ENCODE measurements at regions not wholly inside any gene's neighbourhood (a gene's known extent, or its start where the extent isn't known, plus 50 kb on each side); places are given as distances from the start of the nearest gene placed in this dataset.
A peak's percentile ranks its signal among the peaks of the same experiment; 100 is the strongest.

DNA sequence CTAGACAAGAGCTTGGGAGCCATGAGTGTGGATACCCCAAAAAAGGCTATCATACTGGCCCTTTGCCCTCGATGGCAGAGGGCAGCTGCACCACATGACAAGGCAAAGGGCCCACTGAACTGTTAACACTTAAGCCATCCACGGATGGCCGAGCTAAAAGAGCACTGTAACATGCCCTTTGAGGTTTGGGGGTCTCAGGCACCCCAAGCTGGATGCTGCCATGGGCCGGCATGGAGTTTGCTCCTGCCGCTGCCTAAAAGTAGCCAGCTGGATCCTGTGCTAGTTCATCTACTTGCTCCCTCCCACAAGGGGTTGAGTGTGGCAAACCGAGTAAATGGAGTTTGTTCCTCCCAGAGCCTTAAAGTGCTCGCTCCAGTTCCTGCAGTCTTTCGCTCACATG lies 383.2 kb upstream of the LRRC4C start:
- no peak for DNase-seq (ENCODE audit: low read depth)
- no peak overlapping the region for H3K4me3 ChIP-seq (ENCODE audit: low read depth, low read length)

DNA sequence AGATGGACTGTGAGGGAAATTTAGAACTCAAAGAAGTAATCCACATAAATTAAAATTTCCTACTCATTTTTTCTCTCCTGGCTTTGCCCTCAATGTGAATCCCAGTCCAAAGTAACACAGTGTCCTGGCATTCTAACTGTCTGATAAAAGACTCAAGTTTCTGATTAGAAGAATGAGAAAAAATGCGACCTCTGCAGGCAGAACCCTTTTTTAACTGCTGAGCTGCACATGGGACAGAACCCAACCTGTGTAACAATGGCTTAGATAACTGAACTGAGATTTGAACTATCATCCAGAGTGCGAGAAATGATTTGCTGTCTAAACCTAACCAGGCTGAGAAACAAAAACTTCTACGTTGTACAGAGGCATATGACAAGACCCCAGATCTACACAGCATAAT lies 385.6 kb upstream of the LRRC4C start:
- no peak overlapping the region for H3K4me3 ChIP-seq (ENCODE audit: low read depth, low read length)
- no peak for DNase-seq (ENCODE audit: low read depth)

DNA sequence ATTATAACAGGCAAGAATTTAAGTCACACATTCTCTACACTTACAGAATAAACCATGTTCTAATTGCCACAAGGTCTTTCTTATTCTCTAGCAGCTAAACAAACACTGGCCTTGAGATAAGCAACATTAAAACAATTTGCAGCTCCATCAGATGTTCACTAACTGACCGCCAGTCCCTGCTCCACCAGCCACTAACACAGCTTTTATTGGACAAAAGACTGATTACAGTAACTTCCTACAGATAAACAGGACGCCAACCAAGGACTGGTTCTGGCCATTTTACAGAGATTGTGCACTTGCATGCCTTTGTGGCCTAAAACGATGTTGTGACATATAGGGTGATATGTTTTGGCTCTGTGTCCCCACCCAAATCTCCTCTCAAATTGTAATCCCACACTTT lies 388.9 kb upstream of the LRRC4C start:
- no peak overlapping the region for H3K4me3 ChIP-seq (ENCODE audit: low read depth, low read length)
- no peak for DNase-seq (ENCODE audit: low read depth)

DNA sequence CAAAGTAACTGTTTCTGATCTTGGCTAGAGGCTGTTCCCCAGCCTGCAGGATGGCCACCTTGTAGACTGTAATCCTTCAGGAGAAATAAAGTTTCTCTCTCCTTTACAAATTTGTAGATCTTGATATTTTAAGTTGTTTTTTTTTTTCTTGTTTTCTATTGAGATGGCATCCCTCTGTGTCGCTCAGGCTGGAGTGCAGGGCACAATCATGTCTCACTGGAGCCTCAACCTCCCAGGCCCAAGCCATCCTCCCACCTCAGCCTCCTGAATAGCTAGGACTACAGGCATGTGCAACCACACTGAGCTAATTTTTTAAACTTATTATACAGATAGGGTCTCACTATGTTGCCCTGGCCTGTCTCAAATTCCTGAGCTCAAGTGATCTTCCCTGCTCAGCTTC lies 389.8 kb upstream of the LRRC4C start:
- H3K4me3 ChIP-seq (ENCODE audit: low read depth, low read length) = no peak overlapping the region
- no peak for DNase-seq (ENCODE audit: low read depth)

DNA sequence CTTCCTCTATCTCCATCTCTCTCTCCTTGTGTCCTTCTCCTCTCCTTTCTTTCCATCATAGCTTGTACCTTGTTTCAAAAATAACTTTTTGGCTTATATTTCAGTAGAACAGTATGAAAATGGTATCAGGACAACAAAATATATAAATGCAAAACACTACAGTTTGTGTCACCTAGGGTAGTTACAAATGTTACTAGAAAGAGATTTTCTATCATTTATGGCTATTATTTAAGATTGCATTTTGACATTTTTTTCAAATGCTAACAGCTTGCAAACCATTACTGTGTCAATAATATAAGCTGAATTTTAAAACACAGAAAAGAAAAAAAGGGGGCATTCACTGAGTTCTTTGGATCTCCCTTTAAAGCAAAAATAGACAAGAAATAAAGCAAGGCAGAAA lies 392.3 kb upstream of the LRRC4C start:
- no peak overlapping the region for H3K4me3 ChIP-seq (ENCODE audit: low read depth, low read length)
- no peak for DNase-seq (ENCODE audit: low read depth)

DNA sequence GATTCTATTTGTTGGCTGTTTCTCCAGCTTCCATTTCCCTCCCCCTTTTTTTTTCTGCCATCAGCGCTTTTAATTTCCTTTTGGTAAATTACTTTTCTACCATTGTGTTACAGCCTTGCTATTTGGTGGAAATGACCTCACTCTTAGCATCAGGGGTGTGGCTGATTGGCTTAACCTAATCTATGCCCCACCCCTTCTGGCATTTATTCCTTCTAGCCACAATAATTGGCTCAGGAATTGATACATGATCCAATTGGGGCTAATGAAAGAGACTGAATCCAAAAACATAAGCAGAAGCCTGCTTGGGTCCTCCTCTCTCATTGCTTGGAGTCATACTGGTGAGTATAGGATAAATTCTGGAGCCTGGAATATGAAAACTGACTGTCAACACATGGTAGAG lies 402.4 kb upstream of the LRRC4C start:
- no peak overlapping the region for H3K4me3 ChIP-seq (ENCODE audit: low read depth, low read length)
- DNase-seq (ENCODE audit: low read depth) = no peak

DNA sequence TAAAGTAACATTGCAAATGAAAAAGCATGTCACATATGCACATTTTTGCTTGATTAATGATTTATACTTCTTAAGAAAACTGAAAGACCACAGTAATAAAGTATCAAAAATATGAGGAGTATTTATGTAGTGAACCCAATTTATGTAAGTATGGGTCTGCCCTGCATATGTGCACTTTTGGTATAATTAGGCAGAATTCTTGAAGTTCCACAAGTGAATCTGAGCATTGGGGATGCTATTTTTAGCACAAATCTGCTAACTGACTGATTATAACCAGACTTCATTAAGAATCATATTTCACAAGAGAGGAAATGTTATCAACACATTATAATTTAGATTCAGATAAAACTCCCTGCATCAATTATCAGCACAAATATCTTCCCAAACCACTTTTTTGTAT lies 407.1 kb upstream of the LRRC4C start:
- H3K4me3 ChIP-seq (ENCODE audit: low read depth, low read length) = no peak overlapping the region
- no peak for DNase-seq (ENCODE audit: low read depth)

DNA sequence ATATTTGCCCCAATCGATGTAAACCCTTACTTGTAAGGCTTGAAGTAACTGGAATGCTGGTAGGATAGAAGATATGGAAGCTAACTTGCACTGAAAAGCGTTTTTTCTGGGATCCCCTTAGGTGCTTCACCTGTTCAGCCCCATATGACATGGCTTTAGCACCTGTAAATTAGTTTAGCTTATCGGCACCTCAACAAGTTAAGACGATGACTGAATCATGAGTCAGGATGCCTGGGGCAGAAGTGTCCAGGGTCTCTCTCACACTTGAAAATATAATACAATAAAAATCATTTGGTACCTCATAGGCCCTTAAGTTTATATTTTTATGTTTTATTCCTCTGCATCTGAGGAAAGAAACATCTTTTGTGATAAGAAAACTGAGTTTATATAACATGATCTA lies 409.2 kb upstream of the LRRC4C start:
- no peak for DNase-seq (ENCODE audit: low read depth)
- no peak overlapping the region for H3K4me3 ChIP-seq (ENCODE audit: low read depth, low read length)

DNA sequence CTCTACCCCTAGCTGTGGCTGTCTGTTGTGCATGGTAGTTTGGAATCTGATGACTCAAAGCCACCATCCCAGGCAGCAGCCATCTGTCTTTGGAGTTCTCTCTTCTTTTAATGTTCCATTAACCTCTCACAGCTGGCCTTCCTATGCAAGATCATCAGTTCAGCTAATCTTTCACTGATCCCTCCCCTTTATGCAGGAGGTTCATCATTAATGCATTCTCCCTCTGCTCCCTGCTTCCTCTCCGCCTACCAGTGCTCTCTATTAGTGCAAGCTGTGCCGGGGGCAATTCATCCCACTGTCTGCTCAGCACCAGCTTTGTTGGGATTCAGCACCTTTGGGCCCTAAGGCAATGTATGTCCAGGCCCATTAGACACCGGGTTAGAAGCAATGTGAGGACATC lies 413.0 kb upstream of the LRRC4C start:
- no peak for DNase-seq (ENCODE audit: low read depth)
- H3K4me3 ChIP-seq (ENCODE audit: low read depth, low read length) = no peak overlapping the region

DNA sequence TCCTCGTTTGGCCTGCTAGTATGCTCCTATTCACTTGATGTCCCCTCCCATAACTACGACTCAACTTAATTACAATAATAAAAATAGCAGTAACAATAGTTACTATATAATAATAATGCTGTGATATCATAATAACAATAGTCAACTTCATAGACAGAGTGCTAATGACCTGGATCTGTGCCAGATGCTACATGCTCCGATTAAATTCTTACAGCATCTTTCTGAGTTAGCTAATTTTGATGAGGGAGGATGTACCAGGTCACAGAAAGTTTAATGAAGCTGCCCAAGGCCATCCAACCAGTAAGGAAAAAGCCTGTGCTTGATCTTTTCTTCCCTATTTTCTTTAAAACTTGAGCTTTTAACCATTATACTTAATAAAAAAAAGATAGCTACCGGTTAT lies 413.4 kb upstream of the LRRC4C start:
- H3K4me3 ChIP-seq (ENCODE audit: low read depth, low read length) = no peak overlapping the region

DNA sequence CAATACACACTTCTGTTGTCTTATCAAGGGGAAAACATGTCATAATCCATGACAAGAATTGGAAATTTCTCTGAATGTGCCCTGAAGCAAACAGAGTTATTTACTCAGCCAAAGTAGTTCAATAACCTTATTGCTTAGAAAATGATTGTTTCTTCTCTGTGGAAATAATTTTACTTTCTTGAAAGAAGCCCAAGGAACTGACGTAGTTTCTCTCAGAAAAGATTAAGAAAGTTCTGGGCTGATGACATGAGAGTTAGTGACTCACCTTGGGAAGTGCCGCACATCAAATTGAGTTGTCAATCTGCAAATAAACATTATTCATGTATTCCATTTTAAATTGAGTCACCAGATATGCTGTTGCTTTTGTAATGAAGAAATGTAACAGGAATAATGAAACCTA lies 418.6 kb upstream of the LRRC4C start:
- DNase-seq (ENCODE audit: low read depth) = peak; percentile 12

More for the DNA sequence above, 413.4 kb upstream of the LRRC4C start:
- DNase-seq (ENCODE audit: low read depth) = no peak

DNA sequence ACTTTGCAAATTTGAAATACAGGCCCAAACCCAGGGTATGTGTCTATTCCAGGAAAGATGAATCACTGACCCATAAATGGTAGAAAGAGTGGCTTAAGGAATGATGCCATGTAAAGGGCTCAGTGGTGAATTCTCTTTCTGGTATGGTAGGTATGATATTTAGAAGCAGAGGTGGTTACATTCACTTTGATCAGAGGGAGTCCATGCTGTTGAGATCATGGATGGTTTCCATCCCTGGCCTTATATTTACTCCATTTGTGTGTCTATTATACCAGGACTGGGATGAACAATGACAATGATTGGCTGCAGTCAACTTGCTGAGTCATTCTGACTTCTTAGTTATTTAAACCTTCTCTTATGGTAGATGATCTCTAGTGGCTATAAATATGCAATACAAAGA lies 419.8 kb upstream of the LRRC4C start:
- no peak overlapping the region for H3K4me3 ChIP-seq (ENCODE audit: low read depth, low read length)
- DNase-seq (ENCODE audit: low read depth) = peak; percentile 64

More for the DNA sequence above, 418.6 kb upstream of the LRRC4C start:
- no peak overlapping the region for H3K4me3 ChIP-seq (ENCODE audit: low read depth, low read length)

DNA sequence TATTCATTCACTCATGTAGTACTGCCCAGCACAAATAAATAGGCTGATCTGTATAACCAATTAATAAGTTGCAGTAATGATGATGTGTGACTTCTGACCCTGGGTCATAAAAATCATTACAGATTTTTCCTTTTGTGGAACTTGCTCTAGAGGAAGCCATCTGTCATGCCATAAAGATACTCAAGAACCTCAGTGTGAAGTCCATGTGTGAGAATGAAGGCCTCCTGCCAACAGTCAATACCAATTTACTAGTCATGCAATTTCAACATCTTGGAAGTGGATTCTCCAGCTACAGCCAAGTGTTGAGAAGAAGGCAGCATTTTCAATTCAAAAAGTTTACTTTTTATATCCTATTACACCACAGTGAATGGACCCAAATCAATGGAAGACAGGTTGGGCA lies 435.6 kb upstream of the LRRC4C start:
- DNase-seq (ENCODE audit: low read depth) = no peak
- H3K4me3 ChIP-seq (ENCODE audit: low read depth, low read length) = no peak overlapping the region

DNA sequence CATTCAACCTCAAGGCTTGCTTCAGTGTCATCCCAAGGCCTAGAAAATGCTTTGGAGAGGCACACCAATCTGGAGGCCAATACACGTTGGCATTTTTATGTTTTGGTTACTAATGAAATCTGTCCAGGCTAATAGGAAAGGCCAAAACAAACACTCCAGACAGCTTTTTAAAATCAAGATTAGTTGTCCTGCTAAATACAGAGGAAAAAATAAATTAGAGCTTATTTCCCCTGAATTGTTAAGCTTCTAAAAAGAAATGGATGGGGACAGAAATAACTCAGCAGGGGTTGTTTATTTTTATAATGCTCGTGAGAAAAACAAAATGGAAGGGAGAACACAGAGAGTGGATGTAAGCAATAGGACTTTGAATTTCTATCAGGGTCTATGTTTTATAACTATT lies 438.5 kb upstream of the LRRC4C start:
- H3K4me3 ChIP-seq (ENCODE audit: low read depth, low read length) = no peak overlapping the region
- DNase-seq (ENCODE audit: low read depth) = no peak

DNA sequence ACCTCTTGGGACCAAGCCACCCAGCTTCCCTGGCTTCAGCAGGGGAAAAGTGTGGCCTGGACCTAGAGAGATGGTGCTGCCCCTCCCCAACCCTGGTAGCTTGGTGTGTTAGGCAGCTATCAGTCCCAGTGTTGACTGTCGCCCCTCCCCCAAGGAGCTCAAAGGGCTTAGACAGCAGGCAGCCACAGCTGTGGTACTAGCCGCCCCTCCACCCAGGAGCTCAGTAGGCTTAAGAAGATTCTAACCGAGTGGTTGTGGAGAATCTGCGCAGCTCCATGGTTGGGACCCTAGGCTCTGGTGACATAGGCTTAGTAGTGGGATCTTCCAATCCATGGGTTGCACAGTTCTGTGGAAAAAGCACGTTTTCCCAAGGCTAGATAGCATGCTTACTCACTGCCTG lies 458.4 kb upstream of the LRRC4C start:
- no peak overlapping the region for H3K4me3 ChIP-seq (ENCODE audit: low read depth, low read length)
- no peak for DNase-seq (ENCODE audit: low read depth)

DNA sequence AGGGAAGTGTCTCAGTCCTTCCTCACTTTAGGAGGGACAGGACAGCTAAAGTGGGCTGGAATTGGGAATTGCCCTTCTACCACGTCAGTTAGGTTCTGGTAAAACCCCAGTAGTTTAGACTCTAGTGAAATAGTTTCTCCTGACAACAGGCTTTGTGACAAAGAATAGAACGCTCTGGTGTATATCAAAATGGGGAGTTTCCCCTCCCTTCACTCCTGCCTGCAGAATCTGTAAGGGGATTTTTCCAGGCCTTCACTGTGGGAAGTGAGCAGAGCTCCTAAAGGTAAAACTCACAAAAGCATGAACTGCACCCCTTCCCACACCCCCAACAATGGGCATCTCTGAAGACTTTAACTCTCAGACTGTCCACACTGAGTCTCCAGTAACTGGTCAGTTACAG lies 460.9 kb upstream of the LRRC4C start:
- DNase-seq (ENCODE audit: low read depth) = no peak
- H3K4me3 ChIP-seq (ENCODE audit: low read depth, low read length) = no peak overlapping the region

DNA sequence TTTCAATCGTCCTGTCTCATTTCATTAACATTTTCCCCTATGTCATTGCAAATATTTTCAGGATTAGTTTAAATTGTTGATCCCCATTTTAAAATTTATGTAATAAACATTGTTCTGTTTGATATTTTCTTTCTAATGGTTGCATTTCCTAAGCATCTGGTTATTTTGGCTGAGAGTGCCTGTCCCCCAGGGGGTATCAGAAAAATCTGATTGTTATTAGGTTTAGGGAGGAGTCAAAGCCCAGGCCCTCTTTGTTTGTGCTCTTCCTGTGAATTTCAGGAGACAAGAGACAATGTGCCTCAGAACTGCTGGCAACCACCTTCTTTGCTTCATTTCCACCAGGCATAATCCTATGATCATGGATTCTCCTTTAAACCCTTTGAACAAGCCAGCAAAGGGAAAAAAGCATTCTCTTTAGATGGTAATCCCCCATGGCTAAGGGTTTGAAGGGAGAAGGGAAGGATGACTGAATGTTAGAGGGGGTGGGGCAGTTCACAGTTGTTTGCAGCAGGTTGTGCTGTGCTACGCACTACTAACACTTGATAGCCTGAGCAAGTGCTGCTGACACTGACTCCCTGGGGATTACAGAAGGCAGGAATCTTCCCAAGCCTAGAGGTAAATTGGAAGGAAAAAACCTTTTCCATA lies 462.4 kb upstream of the LRRC4C start:
- no peak for DNase-seq (ENCODE audit: low read depth)
- no peak overlapping the region for H3K4me3 ChIP-seq (ENCODE audit: low read depth, low read length)

DNA sequence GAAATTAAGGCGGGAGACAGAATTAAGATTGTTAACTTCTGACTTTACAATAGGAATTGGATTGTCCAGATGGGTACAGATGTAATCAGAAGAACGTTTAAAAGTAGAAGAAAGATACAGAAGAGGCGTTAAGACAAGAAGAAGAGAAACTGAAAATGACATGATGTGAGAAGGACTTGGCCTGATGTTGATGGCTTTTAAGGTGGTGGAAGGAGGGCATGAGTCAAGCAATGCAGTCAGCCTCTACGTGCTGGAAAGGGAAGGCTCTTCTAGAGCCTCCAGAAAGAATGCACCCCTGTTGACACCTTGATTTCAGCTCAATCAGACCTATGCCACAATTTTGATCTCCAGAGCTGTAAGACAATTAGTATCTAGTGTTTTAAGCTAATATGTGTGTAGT lies 466.9 kb upstream of the LRRC4C start:
- DNase-seq (ENCODE audit: low read depth) = no peak
- no peak overlapping the region for H3K4me3 ChIP-seq (ENCODE audit: low read depth, low read length)

DNA sequence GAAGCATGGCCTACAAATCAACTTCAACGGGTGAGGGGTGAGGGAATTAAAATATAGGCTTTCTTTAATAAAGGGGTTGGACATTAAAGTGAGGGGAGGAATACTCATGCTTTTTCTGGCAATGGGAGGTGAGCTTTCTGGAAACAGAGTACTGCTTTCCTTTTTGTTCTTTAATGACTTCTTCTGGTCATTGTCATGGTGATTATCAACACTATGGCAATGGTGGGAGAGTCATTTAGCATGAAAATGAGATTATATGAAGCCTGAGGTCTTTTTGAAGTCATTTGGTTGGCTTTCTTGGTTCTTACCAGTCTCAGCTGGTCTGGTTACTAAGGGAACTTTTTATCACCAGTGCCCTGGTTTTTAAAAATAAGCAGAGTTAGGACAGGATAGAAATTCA lies 475.8 kb upstream of the LRRC4C start:
- no peak overlapping the region for H3K4me3 ChIP-seq (ENCODE audit: low read depth, low read length)
- no peak for DNase-seq (ENCODE audit: low read depth)

DNA sequence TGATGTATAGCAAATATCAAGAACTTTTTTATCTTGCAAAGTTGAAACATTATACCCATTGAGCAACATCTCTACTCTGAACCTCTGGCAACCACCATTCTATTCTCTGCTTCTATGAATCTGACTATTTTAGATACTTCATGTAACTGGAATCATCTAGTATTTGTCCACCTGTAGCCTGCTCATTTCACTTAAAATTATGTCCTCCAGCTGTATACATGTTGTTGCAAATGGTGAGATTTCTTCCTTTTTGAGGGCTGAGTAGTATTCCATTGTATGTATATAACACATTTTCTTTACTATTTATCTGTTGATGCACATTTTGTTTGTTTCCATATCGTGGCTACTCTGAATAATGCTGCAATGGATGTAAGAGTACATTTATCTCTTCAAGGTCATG lies 476.3 kb upstream of the LRRC4C start:
- no peak for DNase-seq (ENCODE audit: low read depth)
- no peak overlapping the region for H3K4me3 ChIP-seq (ENCODE audit: low read depth, low read length)

DNA sequence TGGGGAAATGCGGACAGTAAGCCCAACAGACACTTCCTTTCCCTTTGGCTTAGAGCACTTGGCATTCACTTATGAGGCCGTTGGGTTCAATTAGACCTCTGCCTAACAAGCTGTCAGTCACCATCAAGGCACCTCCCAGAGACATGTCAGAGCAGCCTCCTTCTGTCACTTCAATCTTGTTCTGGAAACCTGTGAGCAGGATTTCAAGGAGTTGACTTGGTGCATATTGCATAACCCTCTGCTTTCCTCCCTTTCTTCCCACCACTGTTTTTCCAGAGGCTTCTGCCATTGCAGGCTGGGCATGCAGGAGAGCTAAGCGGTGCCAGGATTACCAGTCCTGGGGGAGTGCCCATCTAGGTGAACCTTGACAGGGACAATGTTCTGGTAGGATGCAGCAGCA lies 484.2 kb upstream of the LRRC4C start:
- DNase-seq (ENCODE audit: low read depth) = no peak
- no peak overlapping the region for H3K4me3 ChIP-seq (ENCODE audit: low read depth, low read length)

DNA sequence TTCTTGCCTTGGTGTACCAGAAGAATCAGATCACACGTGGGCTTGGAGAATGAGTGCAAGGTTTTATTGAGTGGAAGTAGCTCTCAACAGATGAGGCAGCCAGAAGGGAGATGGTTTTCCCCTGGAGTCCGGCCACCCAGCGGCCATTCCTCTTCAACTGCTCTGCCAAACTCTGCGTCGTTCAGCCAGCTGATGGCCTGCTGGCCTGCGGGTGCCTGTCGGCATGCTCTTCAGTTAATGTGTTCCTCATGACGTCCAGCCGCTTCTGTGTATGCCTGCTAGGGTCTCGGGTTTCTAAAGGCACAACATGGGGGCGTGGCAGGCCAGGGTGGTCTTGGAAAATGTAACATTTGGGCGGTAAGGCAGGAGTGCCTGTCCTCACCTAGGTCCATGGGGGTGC lies 487.9 kb upstream of the LRRC4C start:
- no peak for DNase-seq (ENCODE audit: low read depth)
- H3K4me3 ChIP-seq (ENCODE audit: low read depth, low read length) = no peak overlapping the region
